EL (cell line): ENCODE measurements at regions not wholly inside any gene's neighbourhood (a gene's known extent, or its start where the extent isn't known, plus 50 kb on each side); places are given as distances from the start of the nearest gene placed in this dataset.
"Not testable (repeated sequence)": the region's sequence is repeated elsewhere in the genome, so short reads cannot be mapped to it uniquely, and the experiment has no call there.

Source experiments
- DNase-seq: peaks from one replicate; pipeline ENCODE4 v3.0.0-alpha.2; 2016

GRCh38 chr18:67818432-67818831 lies 301.9 kb upstream of the DSEL start:
- DNase-seq, result no peak

GRCh38 chr18:67815280-67815679 lies 298.8 kb upstream of the DSEL start:
- no peak for DNase-seq

- DNase-seq, result no peak
These were observed 297.0 kb upstream of the DSEL start for GRCh38 chr18:67813380-67814028.

GRCh38 chr18:67805261-67805660 lies 288.7 kb upstream of the DSEL start:
- no peak for DNase-seq

GRCh38 chr18:67794521-67794920 lies 278.0 kb upstream of the DSEL start:
- DNase-seq, result peak; percentile 33

GRCh38 chr18:67790527-67790926 lies 274.0 kb upstream of the DSEL start:
- no peak for DNase-seq

- DNase-seq, result no peak
These were observed 272.6 kb upstream of the DSEL start for GRCh38 chr18:67789165-67789545.

GRCh38 chr18:67788310-67789164 lies 272.0 kb upstream of the DSEL start:
- no peak for DNase-seq

GRCh38 chr18:67783196-67783946 lies 266.9 kb upstream of the DSEL start:
- DNase-seq, result peak; percentile 93

GRCh38 chr18:67778016-67778415 lies 261.5 kb upstream of the DSEL start:
- no peak for DNase-seq

GRCh38 chr18:67776929-67777328 lies 260.4 kb upstream of the DSEL start:
- peak; percentile 23 for DNase-seq

GRCh38 chr18:67771271-67771670 lies 254.8 kb upstream of the DSEL start:
- peak; percentile 72 for DNase-seq

GRCh38 chr18:67770520-67770919 lies 254.0 kb upstream of the DSEL start:
- DNase-seq, result no peak

- peak; percentile 75 for DNase-seq
These were observed 250.4 kb upstream of the DSEL start for GRCh38 chr18:67766930-67767329.

- DNase-seq, result not testable (repeated sequence)
These were observed 235.7 kb upstream of the DSEL start for GRCh38 chr18:67752211-67752610.

GRCh38 chr18:67742954-67743353 lies 226.4 kb upstream of the DSEL start:
- no peak for DNase-seq

- no peak for DNase-seq
These were observed 226.0 kb upstream of the DSEL start for GRCh38 chr18:67742525-67742924.

GRCh38 chr18:67735506-67735905 lies 219.0 kb upstream of the DSEL start:
- DNase-seq, result no peak

- DNase-seq, result peak; percentile 67
These were observed 216.6 kb upstream of the DSEL start for GRCh38 chr18:67733088-67733487.

- DNase-seq, result peak; percentile 75
These were observed 215.3 kb upstream of the DSEL start for GRCh38 chr18:67731851-67732250.

GRCh38 chr18:67730886-67731285 lies 214.4 kb upstream of the DSEL start:
- peak; percentile 86 for DNase-seq

GRCh38 chr18:67728364-67728763 lies 211.8 kb upstream of the DSEL start:
- DNase-seq, result no peak

- DNase-seq, result no peak
These were observed 210.4 kb upstream of the DSEL start for GRCh38 chr18:67726882-67727281.

- DNase-seq, result no peak
These were observed 201.3 kb upstream of the DSEL start for GRCh38 chr18:67717800-67718199.
